Iris pigment epithelial cell (primary cell): ENCODE measurements at regions not wholly inside any gene's neighbourhood (a gene's known extent, or its start where the extent isn't known, plus 50 kb on each side); places are given as distances from the start of the nearest gene placed in this dataset.

Source experiments
- DNase-seq: peaks from one replicate; pipeline ENCODE4 v3.0.0-alpha.2; 2011; ENCODE audit warnings: low read depth

DNA sequence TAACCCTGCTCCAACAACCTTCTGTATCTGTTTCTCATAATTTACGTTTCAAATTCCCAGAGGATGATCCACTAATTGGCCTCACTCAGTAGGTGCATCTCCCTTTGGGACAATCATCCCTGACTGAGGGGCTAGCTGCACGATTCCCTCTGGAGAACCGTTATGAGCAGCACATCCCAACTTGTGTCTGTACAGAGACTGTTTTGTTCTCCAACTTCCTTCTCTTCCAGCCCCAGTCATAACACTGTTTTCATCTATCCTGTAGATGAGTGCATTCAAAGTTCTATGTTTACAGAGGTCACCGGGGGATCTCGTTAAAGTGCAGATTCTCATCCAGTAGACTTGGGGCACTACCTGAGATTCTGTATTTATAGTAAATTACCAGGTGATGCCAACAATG, 187.2 kb downstream of the REEP3 start:
- no peak for DNase-seq

DNA sequence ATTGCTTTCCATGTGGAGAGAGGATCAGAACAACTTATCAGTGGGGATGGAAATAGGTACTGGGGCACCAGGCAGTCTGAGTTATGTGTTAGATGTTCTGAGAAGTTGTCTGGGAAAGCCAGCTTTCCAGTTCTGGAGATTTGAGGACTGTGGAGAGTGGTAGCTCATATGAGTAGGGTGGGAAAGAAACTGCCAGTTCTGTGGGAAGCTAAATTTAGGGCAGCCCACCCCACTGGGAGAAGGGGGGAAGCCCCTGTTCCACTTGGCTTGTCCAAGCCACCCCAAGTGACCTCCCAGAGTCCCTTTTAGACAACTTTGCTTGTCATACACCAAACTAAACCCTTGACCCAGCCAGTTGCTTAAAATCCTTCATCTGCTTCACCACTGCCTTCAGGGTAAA, 189.5 kb downstream of the REEP3 start:
- no peak for DNase-seq

DNA sequence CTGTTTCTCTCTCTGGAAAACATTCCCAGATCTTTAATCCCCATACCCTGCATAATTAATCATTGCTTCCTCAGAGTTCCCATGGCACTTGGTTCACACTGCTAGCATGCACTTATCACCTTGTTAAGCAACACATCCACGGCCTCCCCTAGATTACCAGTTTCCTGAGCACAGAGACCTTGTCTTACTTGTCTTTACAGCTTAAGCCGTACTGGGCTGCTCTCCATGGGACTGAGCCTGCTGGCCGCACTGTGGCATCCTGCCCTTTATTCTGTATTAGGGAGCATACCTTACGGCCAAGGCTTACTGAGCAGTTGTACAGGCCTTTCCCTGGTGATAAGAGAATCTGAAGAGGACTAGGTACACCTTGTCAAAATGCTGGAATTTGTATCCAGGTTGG, 190.2 kb downstream of the REEP3 start:
- peak; percentile 92 for DNase-seq

DNA sequence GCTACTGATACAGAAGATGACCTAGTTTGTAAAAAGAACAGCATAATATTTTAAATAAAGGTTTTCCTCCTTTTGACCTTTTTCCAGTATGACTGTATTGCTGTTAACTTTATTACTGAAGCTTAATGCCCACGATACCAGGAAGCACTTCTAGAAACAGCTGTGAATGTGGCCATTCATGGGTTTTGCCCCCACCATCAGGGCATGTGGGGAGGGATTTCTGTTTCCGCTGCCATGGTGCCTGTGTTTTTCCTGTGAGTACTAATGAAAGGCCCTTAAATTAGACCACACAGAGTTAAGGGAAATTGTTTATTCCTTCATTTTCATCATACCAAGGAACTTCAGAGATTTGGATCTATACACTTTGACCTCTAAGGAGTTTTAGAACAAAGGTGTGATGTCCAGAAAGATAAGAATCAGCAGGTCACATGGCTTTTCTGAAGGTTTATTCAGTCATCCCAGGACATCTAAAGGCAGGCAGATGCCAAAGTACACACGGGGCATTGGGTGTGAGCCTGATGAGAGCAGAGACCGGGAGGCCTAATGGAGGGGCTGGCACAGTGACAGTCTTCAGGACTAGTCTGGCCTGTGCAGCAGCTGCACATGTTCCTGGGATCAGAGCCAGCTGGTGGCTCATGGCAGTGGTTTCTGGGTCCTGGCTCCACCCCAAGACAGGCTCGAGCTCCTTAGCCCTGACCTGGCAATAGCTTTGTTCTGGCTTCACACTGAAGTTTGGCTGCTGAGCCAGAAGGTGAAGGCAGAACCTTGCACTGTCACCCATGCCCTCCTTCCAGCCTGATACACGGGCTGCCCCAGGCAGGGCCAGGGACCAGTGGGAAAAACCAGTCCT, 190.9 kb downstream of the REEP3 start:
- DNase-seq = peak; percentile 91

DNA sequence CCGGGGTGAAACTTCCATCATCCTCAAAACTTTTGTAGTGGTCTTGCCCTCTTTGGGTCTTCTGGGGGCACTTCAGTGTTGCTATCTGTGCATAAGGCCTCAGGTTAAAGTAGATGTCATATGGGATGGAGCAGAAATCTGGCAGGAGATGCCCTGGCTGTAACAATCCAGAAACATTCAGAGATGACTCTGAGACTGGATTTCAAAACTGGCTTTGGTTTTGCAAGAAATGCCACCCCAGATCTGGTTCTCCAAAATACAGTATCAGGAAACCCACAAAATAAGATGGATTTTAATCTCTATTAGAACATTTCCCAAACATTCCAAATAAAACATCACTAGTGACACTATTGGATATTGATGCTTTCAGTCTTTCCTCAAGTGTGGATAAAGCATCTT, 191.5 kb downstream of the REEP3 start:
- DNase-seq = no peak

DNA sequence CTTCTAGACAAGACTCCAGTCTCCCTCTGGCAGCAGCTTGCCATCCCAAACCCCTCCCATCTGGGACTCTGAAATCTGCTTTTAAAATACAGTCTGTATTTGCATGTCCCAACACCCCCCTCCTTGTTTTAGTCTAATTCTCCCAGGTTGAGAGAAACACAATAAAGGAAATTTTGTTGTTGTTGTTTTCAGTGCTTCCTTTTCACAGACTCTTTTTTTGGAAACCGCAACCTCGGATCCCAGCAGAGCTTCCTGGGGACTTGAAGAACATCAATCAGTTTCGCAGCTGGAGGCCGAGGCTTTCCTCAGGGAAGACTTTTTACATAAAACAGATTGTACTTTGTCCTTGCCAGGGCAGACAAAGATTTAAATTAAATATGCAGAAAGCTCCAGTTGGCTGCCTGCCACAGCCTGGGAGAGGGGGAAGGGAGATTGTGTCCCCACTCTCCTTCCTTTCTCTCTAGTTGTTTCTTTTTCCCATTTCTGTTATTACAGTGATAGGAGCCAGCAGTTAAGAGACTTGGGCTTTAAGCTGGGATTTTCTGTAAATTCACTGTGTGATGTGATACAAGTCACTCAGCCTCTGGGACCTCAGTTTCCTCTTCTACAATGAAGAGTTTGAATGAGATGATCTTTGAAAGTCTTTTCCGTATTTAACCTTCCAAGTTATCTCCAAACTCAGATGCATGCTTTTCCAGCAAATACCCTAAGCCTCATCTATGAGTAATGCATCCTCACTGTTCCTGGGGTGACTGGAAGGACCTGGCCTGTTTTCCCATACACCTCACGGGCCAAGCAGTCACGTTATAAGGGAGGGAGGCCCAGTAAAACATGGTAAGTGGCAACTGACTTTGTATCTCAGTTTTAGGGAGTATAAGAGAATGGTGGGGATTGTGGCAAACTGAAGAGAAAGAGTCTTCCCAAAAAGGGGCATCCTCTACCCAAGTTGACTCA, 192.3 kb downstream of the REEP3 start:
- peak; percentile 65 for DNase-seq

DNA sequence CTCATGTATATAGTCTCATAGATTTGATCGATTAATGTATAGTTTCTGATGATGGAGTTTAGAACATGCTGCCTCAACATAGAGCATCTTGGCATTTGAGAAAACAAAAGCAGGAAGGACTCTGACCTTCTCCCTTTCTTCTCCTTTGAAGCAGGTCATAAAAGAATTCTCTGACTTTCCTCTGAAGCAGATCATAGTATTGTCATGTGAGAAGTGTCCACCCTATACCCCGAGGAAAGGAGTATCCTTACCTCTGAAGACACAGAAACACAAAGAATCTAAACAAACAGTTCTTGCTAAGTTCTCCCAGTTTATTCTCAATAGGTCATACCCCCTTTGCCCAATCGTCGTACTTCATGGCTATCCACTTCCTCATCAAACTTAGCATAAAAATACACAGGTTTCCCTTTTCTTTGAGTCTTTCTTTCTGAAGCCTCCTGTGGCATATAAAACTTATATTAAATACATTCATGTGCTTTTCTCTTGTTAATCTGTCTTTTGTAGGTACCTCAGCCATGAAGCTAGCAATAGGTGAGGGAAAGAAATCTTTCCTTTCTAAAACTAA, 194.9 kb downstream of the REEP3 start:
- DNase-seq = no peak

DNA sequence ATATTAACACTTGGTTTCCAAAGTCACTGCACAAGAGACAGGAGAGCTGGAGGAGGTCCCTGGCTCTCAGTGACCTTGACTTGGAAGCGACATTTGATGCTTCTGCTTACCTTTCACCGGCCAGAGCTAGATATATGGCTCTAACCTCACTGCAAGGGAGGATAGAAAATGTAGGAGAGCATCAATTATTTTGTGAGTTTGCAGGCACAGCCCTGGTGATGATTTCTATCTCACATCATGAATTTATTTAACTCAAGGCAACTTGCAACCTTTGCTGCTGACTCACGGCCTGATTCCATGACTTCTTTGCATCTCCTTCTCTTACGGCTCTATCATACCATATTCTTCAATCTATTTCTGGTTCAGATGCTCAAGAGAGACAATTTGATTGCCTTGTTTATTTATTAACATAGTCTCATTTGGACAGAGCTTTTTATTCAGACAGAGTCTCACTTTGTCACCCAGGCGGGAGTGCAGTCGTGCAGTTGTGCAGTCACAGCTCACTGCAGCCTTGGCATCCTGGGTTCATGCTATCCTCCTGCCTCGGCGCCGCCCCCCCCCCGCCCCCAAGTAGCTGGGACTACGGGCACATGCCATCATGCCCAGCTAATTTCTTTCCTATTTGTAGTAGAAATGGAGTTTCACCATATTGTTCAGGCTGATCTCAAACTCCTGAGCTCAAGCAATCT, 196.0 kb downstream of the REEP3 start:
- DNase-seq = no peak

DNA sequence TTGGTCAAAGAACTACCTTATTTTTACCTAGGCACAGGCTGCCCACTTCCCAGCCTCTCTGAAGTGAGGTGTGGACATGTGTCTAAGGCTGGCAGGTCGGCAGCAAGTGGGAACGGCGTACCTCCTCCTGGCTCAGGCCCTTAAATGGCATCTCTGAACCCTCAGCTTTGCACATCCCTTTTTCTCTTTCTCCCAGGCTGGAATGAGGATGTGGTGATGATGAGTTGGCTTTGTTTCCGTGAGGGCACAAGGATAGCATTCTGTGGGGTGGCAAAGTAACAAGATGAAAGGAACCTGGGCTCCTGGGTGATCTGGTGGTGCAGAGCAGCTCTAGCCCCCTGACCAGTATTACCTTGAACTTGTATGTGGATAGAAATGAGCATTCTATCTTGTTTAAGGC, 196.8 kb downstream of the REEP3 start:
- DNase-seq = no peak

DNA sequence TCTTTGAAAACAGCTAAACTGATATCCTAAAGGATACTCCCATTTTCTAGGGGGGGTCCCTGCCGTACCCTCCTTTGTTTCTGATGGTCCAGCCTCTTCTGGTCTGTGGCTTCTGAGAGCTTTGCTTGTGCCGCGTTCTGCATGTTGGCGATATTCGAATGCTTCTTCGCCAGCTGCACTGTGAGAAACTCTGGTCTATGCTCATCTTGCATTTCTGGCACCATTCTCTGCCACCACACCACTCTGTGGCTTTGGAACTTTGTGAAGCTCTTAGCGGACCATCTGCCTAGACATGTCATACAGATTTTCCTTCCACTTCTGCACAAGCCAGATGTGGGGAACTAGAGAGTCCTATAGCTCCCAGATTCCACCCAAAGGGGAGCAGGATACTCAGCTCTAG, 197.2 kb downstream of the REEP3 start:
- DNase-seq = no peak

DNA sequence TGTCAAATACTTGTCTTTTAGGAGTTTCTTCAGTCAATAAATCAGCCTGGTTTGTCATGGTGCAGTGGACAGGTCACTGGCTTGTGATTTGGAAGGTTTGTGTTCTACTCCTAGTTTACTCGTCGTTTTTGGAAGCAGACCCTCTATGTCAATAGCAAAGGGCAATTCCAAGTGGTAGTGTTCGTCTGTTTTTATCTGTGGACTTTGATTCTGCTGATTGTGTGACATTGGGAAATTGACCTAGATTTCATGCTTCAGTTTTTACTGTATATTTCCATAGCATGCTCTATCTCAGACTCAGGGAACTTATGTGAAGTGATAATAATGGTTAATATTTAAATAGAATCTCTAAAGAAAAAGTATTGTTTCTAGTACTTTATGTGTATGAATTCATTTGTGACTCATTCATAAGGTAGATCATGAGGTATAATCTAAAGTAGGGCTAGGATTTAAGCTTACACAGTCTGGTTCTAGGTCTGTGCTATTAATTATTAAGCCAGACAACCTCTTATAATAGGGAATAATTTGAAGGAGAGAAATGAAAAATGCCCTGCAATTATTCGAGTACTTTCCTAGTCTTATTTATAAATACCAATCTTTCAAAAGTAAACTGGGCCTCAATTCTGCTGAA, 198.1 kb downstream of the REEP3 start:
- no peak for DNase-seq

DNA sequence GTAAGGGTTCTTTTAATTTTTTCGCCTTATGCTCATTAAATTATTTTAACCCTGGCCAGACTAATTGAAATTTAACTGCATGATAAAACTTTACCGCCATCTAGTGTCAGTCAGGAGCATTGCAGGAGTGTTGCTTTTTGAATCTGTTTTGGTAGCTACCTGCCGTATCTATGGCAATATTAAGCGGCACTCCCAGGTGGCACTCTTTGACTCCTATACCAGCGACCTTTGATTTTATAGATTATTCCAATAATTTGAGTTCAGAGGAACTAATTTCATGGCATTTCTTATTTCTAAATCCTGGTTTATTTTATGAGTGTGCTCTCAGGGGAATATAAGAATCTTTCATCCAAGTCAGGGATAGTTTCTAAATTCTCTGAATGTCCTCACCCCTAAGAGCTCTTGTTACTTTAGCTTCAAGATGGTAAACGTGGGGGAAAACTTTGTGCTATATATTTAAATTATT, 198.9 kb downstream of the REEP3 start:
- DNase-seq = peak; percentile 45

DNA sequence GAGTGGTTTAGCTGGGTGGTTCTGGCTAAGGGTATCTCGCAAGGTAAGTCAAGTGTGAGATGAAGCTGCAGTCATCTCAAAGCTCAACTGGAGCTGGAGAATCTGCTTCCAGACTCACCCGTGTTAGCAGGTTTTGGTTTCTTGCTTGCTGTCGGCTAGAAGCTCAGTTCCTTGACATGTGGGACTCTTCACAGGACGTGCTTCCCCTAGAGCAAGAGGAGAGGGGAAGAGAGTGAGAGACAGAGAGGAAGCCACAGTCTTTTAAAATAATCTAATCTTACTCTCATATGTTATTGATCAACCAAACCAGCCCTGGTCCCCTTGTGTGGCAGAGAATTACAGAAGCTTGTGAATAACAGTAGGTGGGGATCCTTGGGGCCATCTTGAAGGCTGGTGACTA, 199.5 kb downstream of the REEP3 start:
- DNase-seq = no peak

DNA sequence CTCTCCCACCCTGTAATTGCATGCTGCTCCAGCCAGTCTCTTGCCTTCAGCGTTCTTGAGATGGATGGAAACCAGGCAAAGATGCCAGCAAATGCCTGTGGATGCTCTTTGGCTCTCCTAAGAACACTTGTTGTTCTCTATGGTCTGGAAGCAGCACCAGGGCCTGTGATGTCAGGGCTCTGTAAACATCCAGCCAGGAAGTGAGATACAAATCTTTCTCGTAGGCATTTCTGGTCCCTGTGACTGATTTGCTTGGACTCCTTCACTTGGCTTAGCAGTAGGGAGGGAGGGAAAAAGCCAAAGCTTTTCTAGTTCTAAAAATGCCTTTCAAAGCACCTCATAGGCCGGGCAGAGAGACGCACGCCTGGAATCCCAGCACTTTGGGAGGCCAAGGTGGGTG, 201.3 kb downstream of the REEP3 start:
- DNase-seq = peak; percentile 90

DNA sequence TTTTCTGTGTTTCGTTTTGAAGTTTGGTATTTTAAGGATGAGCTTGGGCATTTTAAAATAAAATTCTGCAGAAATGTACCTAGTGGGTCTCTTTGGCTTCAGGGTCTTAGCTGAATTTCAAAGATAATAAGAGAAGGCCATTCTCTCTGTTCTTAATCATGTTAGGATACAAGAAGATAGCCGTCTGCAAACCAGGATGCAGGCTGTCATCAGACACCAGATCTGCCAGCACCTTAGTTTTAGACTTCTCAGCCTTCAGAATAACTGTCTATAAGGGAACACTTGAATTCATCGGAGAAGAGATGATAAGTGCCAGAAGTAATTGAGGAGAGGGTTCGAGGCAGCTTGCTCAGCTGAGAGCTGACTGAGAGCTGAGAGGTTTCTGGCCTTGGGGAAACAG, 202.1 kb downstream of the REEP3 start:
- DNase-seq = no peak

DNA sequence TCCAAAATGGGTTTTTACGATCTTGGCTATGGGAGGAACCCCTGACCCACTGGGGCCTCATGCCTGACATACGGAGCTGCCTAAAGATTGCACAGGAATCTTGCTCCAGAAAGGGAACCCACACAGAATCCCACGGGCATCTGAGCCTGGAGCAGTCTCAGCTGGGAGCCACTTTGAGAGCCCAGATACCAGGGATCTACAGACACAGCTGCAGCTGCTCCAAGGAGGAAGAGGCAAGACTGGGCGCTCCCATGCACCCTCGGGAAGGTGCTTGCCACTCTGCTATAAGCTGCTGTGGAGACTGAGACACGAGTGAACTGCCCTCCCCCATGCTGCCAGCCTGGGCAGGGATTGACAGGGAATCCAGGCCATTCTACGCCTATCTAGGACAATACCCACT, 202.5 kb downstream of the REEP3 start:
- no peak for DNase-seq

DNA sequence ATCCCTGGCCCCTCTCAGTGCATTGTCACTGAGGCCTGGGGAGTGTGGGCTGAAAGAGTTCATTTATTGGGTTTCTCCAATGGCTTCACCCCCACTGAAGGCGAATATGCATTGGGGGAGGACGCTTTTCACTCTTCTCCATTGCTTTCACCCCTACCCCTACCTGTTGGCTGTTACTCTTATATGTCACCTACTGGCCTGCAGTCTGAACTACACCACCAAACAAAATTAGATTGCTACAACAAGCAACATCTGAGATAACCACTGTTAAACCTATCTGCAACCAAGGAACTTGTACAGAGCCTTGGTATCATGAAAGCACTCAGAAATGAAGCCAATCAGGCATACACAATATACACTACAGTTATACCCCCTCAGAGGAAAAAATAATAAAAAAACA, 203.7 kb downstream of the REEP3 start:
- no peak for DNase-seq

DNA sequence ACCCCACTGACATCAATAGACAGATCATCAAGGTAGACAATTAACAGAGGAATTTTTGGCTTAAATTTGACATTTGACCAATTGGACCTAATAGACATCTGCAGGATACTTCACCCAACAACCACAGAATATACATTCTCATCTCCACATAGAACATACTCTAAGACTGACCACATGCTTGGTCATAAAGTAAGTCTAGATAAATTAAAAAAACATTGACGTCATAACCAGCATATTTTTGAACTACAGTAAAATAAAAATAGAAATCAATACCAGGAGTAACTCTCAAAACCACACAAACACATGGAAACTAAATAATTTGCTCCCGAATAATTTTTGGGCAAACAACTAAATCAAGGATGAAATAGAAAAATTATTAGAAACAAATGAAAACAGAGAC, 205.7 kb downstream of the REEP3 start:
- no peak for DNase-seq

DNA sequence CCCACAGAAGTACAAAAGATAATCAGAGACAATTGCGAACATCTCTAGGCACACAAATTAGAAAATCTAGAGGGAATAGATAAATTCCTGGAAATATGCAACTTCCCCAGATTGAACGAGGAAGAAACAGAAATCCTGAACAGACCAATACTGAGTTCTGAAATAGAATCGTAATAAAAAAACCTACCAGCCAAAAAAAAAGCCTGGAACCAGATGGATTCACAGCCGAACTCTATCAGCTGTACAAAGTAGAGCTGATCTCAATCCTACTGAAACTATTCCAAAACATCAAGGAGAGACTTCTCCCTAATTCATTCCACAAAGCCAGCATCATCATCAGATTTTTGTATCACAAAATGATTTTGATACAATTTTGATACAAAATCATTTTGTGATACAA, 206.4 kb downstream of the REEP3 start:
- no peak for DNase-seq

DNA sequence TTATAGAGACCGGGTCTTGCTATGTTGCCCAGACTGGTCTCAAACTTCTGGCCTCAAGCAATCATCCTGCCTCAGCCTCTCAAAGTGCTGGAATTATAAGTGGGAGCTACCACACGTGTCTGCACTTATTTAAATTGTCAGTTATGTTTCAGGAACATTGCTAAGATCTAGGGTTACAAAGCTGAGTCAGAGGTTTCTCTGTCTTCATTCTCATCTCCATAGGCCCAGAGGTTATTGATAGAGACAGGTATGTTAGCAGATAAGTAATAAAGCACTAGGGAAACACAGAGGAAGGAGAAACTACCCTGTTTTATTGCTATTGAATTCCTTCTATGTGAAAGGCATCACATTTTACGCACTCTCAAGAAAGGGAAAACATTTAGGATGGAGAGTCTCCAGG, 214.1 kb downstream of the REEP3 start:
- no peak for DNase-seq

DNA sequence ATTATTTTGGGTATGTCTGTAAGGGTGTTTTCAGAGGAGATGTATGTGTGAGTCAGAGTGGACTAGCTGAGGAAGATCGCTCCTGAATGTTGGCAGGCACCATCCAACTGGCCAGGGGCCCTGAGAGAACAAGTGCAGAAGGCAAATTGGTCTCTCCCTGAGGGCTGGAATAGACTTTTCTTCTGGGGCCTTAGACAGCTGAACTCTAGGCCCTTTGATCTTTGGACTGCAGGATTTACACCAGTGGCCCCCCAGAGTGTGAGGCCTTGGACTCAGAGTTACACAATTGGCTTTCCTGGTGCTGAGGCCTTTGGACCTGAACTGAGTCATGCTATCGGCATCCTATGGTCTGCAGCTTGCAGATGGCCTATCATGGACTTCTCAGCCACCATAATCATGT, 217.2 kb downstream of the REEP3 start:
- DNase-seq = peak; percentile 85
